Stimulated activated CD4-positive, alpha-beta T cell treated with anti-CD3 and anti-CD28 coated beads, TNF-alpha, amount 100 ng/mL, for 48 hours (primary cell): ENCODE measurements at regions not wholly inside any gene's neighbourhood (a gene's known extent, or its start where the extent isn't known, plus 50 kb on each side); places are given as distances from the start of the nearest gene placed in this dataset.
A peak's percentile ranks its signal among the peaks of the same experiment; 100 is the strongest.
"Not testable (repeated sequence)": the region's sequence is repeated elsewhere in the genome, so short reads cannot be mapped to it uniquely, and the experiment has no call there.

Source experiments
- DNase-seq, 3 donors: peaks; one replicate each; pipeline ENCODE4 v3.0.0-alpha.2; 2020; ENCODE audit warnings: low read depth in 3 of 3

- no peak for DNase-seq
Measured at GRCh38 chr3:137820366-137820765, 56.3 kb downstream of the SOX14 start.

- no peak for DNase-seq
Measured at GRCh38 chr3:137835096-137835495, 71.0 kb downstream of the SOX14 start.

- DNase-seq: no peak
Measured at GRCh38 chr3:137845194-137845593, 81.1 kb downstream of the SOX14 start.

GRCh38 chr3:137845666-137846065 lies 81.6 kb downstream of the SOX14 start:
- DNase-seq: no peak

GRCh38 chr3:137852391-137852830 lies 88.3 kb downstream of the SOX14 start:
- DNase-seq: no peak

GRCh38 chr3:137854533-137855261 lies 90.6 kb downstream of the SOX14 start:
- DNase-seq: no peak

- DNase-seq: no peak
Measured at GRCh38 chr3:137866001-137866400, 101.9 kb downstream of the SOX14 start.

- no peak for DNase-seq
Measured at GRCh38 chr3:137866933-137867332, 102.8 kb downstream of the SOX14 start.

- no peak for DNase-seq
Measured at GRCh38 chr3:137867611-137868010, 103.5 kb downstream of the SOX14 start.

GRCh38 chr3:137869022-137869421 lies 104.9 kb downstream of the SOX14 start:
- no peak for DNase-seq

GRCh38 chr3:137872589-137872988 lies 108.5 kb downstream of the SOX14 start:
- DNase-seq: not testable (repeated sequence)

- not testable (repeated sequence) for DNase-seq
Measured at GRCh38 chr3:137896842-137897241, 113.1 kb upstream of the CLDN18 start.

- no peak for DNase-seq
Measured at GRCh38 chr3:137906985-137907649, 102.8 kb upstream of the CLDN18 start.

- no peak for DNase-seq
Measured at GRCh38 chr3:137924628-137925027, 85.3 kb upstream of the CLDN18 start.

- no peak for DNase-seq
Measured at GRCh38 chr3:137925080-137925479, 84.9 kb upstream of the CLDN18 start.

GRCh38 chr3:137926991-137927390 lies 83.0 kb upstream of the CLDN18 start:
- no peak for DNase-seq

- DNase-seq: no peak
Measured at GRCh38 chr3:137930976-137931375, 79.0 kb upstream of the CLDN18 start.

- DNase-seq: no peak
Measured at GRCh38 chr3:137938876-137939275, 71.1 kb upstream of the CLDN18 start.

- DNase-seq: no peak
Measured at GRCh38 chr3:137944593-137944992, 65.4 kb upstream of the CLDN18 start.

GRCh38 chr3:137946356-137946973 lies 63.5 kb upstream of the CLDN18 start:
- DNase-seq: peak; percentile 5 to 41 (median 14)

- DNase-seq: no peak
Measured at GRCh38 chr3:137947117-137947516, 62.8 kb upstream of the CLDN18 start.

GRCh38 chr3:137948400-137949072 lies 61.4 kb upstream of the CLDN18 start:
- no peak for DNase-seq
